Right lobe of liver (tissue), 6 donors: ENCODE measurements at regions not wholly inside any gene's neighbourhood (a gene's known extent, or its start where the extent isn't known, plus 50 kb on each side); places are given as distances from the start of the nearest gene placed in this dataset.

Source experiments
- ATAC-seq, 4 donors: fragments of 200-7000 bp; cut with Tn5 transposase; one replicate each; pipeline ENCODE4 v1.9.1; 2020; ENCODE audit warnings: mild to moderate bottlenecking in 4 of 4, moderate library complexity in 4 of 4
- DNase-seq, 3 donors: peaks; one replicate each; pipeline ENCODE4 v3.0.0-alpha.2; 2020
- H3K27ac ChIP-seq, 3 donors: fragments of 200-600 bp; one replicate each; pipeline ENCODE4 v1.8.0; 2022
- H3K27me3 ChIP-seq, 2 donors: fragments of 200-600 bp; one replicate each; pipeline ENCODE4 v1.8.0; 2022
- H3K36me3 ChIP-seq, 4 donors: fragments of 200-600 bp; sonication (generic) in 1 of 4; one replicate each; pipeline versions ENCODE4 v1.5.1 to v1.8.0; 2017 to 2022; ENCODE audit warnings: control low read depth in 1 of 4
- H3K4me1 ChIP-seq, 4 donors: fragments of 200-600 bp; sonication (generic) in 1 of 4; one replicate each; pipeline versions ENCODE4 v1.5.1 to v1.8.0; 2017 to 2022; ENCODE audit warnings: control low read depth in 1 of 4
- H3K4me3 ChIP-seq, 3 donors: fragments of 200-600 bp; one replicate each; pipeline ENCODE4 v1.8.0; 2022
- H3K9me3 ChIP-seq, 4 donors: fragments of 200-600 bp; sonication (generic) in 1 of 4; one replicate each; pipeline versions ENCODE4 v1.5.1 to v1.8.0; 2017 to 2022; ENCODE audit warnings: control low read depth in 1 of 4
- CTCF ChIP-seq, 4 donors: fragments of 200-600 bp in 3 of 4; fragments of 450-650 bp in 1 of 4; IDR thresholded peaks; one replicate each; pipeline versions ENCODE4 v1.5.1 to v1.8.0; 2016 to 2022; ENCODE audit warnings: antibody characterized with exemption in 4 of 4, mild to moderate bottlenecking in 2 of 4
- POLR2A ChIP-seq: fragments of 450-650 bp; IDR thresholded peaks from one replicate; pipeline ENCODE4 v1.6.1; 2017; ENCODE audit warnings: antibody characterized with exemption, mild to moderate bottlenecking
- WGBS: methylation state at CpG from one replicate; pipeline ENCODE4 v1.1.6; 2018; ENCODE audit warnings: low coverage, low lambda C conversion rate; ENCODE audit not compliant: insufficient coverage; ENCODE audit errors: missing lambda C conversion rate; 5-methylcytosine and 5-hydroxymethylcytosine counted together
- intact Hi-C, 2 donors: fragments of 100-400 bp; cut with DNase I; formaldehyde crosslinking; loops; one replicate each; pipeline versions ENCODE4 v1.11.2 to v1.14.1; 2022
- donor health status: DM: no; HTN: yes; CAD: no.
- donor health status: DM: no; HTN: no; CAD: no.
- donor health status: DM: no; HTN: no; CAD: no.
- donor health status: DM: no; HTN: yes; CAD: no.
- donor health status: DM: no; HTN: yes; CAD: no.

- intact Hi-C loops, result no loop called here
- no peaks in the 10 kb centered on the region for H3K9me3 ChIP-seq
- no peaks in the 10 kb centered on the region for H3K36me3 ChIP-seq
- ATAC-seq (no peak), DNase-seq (no peak)
- 59% methylated on average over 4 of the region's 4 CpGs for WGBS
- no peaks in the 10 kb centered on the region for H3K4me1 ChIP-seq
- H3K4me3 ChIP-seq, result no peak overlapping the region
- no peak overlapping the region for H3K27ac ChIP-seq
- H3K27me3 ChIP-seq, result no peaks in the 10 kb centered on the region
- TF ChIP-seq POLR2A (no peak), CTCF (IDR thresholded peaks at IDR 0.05) (no peak)
Measured at GRCh38 chr11:116397602-116398084, 375.1 kb downstream of the BUD13 start.

GRCh38 chr11:116396331-116396730 lies 376.5 kb downstream of the BUD13 start:
- no peaks in the 10 kb centered on the region for H3K36me3 ChIP-seq
- 44% methylated on average over 2 of the region's 2 CpGs for WGBS
- TF ChIP-seq POLR2A (no peak), CTCF (IDR thresholded peaks at IDR 0.05) (no peak)
- no peak for ATAC-seq
- no peaks in the 10 kb centered on the region for H3K27me3 ChIP-seq
- H3K4me3 ChIP-seq, result no peak overlapping the region
- no peaks in the 10 kb centered on the region for H3K4me1 ChIP-seq
- intact Hi-C loops, result no loop called here
- no peak for DNase-seq
- H3K27ac ChIP-seq, result no peak overlapping the region
- no peaks in the 10 kb centered on the region for H3K9me3 ChIP-seq

GRCh38 chr11:116394022-116394421 lies 378.8 kb downstream of the BUD13 start:
- Histone ChIP-seq H3K4me1 (no peaks in the 10 kb centered on the region), H3K27me3 (no peaks in the 10 kb centered on the region), H3K27ac (no peak overlapping the region), H3K4me3 (no peak overlapping the region), H3K9me3 (no peaks in the 10 kb centered on the region), H3K36me3 (no peaks in the 10 kb centered on the region)
- 88% methylated on average over 3 of the region's 3 CpGs for WGBS
- ATAC-seq (no peak), DNase-seq (no peak)
- no peak for TF ChIP-seq POLR2A
- intact Hi-C loops, result no loop called here

GRCh38 chr11:116390963-116391362 lies 381.8 kb downstream of the BUD13 start:
- 39% methylated on average over 3 of the region's 3 CpGs for WGBS
- Histone ChIP-seq H3K4me1 (no peaks in the 10 kb centered on the region), H3K27ac (no peak overlapping the region), H3K4me3 (no peak overlapping the region), H3K9me3 (no peaks in the 10 kb centered on the region), H3K27me3 (no peaks in the 10 kb centered on the region), H3K36me3 (no peaks in the 10 kb centered on the region)
- no peak for TF ChIP-seq POLR2A
- no peak for DNase-seq
- intact Hi-C loops, result no loop called here
- ATAC-seq, result no peak

GRCh38 chr11:116388146-116388545 lies 384.6 kb downstream of the BUD13 start:
- intact Hi-C loops, result no loop called here
- WGBS, result 60% methylated on average over 1 of the region's 1 CpG
- no peak for TF ChIP-seq CTCF (IDR thresholded peaks at IDR 0.05)
- TF ChIP-seq POLR2A, result no peak
- Histone ChIP-seq H3K4me3 (no peak overlapping the region), H3K4me1 (no peaks in the 10 kb centered on the region), H3K9me3 (no peaks in the 10 kb centered on the region), H3K27me3 (no peaks in the 10 kb centered on the region), H3K36me3 (no peaks in the 10 kb centered on the region), H3K27ac (no peak overlapping the region)
- DNase-seq (no peak), ATAC-seq (no peak)

- intact Hi-C loops, result no loop called here
- WGBS, result no CpG with 5 or more reads among the region's 2 CpGs
- H3K27ac ChIP-seq, result no peak overlapping the region
- no peaks in the 10 kb centered on the region for H3K27me3 ChIP-seq
- no peaks in the 10 kb centered on the region for H3K9me3 ChIP-seq
- no peak overlapping the region for H3K4me3 ChIP-seq
- no peaks in the 10 kb centered on the region for H3K4me1 ChIP-seq
- DNase-seq (no peak), ATAC-seq (no peak)
- TF ChIP-seq CTCF (IDR thresholded peaks at IDR 0.05) (no peak), POLR2A (no peak)
- H3K36me3 ChIP-seq, result no peaks in the 10 kb centered on the region
Measured at GRCh38 chr11:116387641-116388040, 385.1 kb downstream of the BUD13 start.
